GM06990 (cell line): ENCODE measurements at regions not wholly inside any gene's neighbourhood (a gene's known extent, or its start where the extent isn't known, plus 50 kb on each side); places are given as distances from the start of the nearest gene placed in this dataset.

ENCODE experiments used
- DNase-seq: peaks from one replicate; pipeline ENCODE4 v3.0.0-alpha.2; 2011; ENCODE audit not compliant: insufficient read length; ENCODE audit errors: extremely low read depth
- H3K27me3 ChIP-seq: replicated peaks from 2 replicates; pipeline ENCODE4 v1.6.0; 2011; ENCODE audit warnings: low read length; ENCODE audit not compliant: control insufficient read depth, insufficient read depth
- H3K36me3 ChIP-seq: 2 replicates; pipeline ENCODE4 v1.5.1; 2011; ENCODE audit warnings: low read length; ENCODE audit not compliant: control insufficient read depth, insufficient read depth
- H3K4me3 ChIP-seq: replicated peaks from 2 replicates; pipeline ENCODE4 v1.5.1; 2011; ENCODE audit warnings: low read depth, mild to moderate bottlenecking, control low read depth, low read length
- TF ChIP-seq, protein P1 (sequence below): IDR thresholded peaks from 2 replicates; pipeline ENCODE4 v1.5.1; 2011; ENCODE audit warnings: low read length, control low read depth, mild to moderate bottlenecking, inconsistent platforms; ENCODE audit not compliant: insufficient read depth, poor library complexity, severe bottlenecking

- TF ChIP-seq, protein P1, sequence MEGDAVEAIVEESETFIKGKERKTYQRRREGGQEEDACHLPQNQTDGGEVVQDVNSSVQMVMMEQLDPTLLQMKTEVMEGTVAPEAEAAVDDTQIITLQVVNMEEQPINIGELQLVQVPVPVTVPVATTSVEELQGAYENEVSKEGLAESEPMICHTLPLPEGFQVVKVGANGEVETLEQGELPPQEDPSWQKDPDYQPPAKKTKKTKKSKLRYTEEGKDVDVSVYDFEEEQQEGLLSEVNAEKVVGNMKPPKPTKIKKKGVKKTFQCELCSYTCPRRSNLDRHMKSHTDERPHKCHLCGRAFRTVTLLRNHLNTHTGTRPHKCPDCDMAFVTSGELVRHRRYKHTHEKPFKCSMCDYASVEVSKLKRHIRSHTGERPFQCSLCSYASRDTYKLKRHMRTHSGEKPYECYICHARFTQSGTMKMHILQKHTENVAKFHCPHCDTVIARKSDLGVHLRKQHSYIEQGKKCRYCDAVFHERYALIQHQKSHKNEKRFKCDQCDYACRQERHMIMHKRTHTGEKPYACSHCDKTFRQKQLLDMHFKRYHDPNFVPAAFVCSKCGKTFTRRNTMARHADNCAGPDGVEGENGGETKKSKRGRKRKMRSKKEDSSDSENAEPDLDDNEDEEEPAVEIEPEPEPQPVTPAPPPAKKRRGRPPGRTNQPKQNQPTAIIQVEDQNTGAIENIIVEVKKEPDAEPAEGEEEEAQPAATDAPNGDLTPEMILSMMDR = no peak
- Histone ChIP-seq H3K27me3 (no peaks in the 10 kb centered on the region), H3K36me3 (no peaks in the 10 kb centered on the region), H3K4me3 (no peak overlapping the region)
- no peak for DNase-seq
Measured at GRCh38 chr3:152978152-152978551, 143.2 kb downstream of the P2RY1 start.

- DNase-seq = no peak
- Histone ChIP-seq H3K4me3 (no peak overlapping the region), H3K27me3 (no peaks in the 10 kb centered on the region), H3K36me3 (no peaks in the 10 kb centered on the region)
- TF ChIP-seq, protein P1 = no peak
Measured at GRCh38 chr3:152997526-152997925, 162.6 kb downstream of the P2RY1 start.

DNA sequence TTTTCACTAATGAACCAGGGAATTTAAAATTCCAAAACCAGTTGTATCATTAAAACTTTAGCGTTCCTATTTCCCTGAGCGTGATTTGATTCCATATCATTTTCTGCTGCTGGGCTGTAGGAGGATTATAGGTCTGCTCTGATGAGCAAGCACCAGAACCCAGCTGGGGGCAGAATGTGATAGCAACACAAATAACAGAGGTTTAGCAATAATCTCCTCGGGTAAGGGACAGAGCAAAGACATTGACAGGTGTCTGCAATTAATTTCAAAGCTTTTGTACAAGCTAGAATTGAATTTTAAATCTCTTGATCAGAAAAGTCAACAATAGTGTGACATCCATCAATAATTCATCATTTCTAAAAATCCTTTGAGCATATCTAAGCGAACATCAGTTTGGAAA lies 163.4 kb upstream of the RAP2B start:
- DNase-seq = no peak
- no peak overlapping the region for H3K4me3 ChIP-seq
- TF ChIP-seq, protein P1 = no peak
- no peaks in the 10 kb centered on the region for H3K36me3 ChIP-seq
- no peaks in the 10 kb centered on the region for H3K27me3 ChIP-seq

DNA sequence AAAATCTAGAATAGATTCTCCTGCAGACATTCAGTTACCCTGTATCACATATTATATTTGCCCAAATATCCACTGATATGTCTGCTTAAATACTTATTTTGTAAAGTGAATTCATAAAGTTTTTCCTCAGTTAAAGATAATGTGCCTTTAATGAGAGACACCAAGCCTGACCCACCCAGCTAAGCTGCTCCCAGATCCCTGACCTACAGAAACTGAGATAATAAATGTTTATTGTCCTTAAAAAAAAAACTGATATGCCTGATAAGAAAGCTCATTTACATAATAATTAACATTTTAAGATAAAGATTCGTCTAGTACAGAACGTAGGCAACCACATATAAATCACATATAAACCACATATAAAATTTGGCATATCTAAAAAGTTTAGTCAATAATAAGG lies 161.7 kb upstream of the RAP2B start:
- no peak for DNase-seq
- Histone ChIP-seq H3K4me3 (no peak overlapping the region), H3K36me3 (no peaks in the 10 kb centered on the region), H3K27me3 (no peaks in the 10 kb centered on the region)
- TF ChIP-seq, protein P1 = no peak

DNA sequence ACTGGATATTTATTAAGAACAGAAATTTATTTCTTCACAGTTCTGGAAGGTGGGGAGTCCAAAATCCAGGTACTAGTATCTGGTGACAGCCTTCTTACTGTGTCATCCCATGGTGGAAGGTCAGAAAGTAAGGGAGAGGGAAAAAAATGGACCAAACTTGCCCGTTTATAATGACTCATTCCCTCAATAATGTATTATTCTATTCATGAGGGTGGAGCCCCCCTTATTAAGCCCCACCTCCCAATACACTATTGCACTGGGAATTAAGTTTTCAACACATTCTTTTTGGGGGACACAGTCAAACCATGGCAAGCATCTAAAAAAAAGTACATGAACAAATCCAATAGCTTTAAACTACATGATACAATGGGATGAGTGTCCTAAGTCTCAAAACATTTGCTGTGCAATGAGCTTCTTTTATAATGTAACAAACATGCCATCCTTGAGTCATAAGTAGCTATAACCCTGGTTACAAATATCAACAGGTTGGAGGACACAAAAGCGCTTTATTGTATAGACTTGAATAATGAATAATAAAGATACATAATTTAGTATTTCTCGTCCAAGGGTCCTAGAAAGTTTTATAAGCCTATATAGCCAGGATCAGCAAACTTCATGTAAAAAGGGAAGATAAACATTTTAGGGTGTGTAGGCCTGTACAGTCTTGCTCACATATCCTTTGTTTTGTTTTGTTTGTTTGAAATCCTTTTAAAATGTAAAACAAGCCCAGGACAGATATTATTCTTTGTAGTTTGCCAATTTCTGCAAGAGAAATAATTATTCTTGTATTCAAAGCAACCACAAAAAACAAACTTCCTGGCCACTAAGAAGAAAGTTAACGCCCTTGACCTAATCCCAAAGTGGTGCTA lies 160.6 kb upstream of the RAP2B start:
- TF ChIP-seq, protein P1 = no peak
- Histone ChIP-seq H3K27me3 (no peaks in the 10 kb centered on the region), H3K4me3 (no peak overlapping the region), H3K36me3 (no peaks in the 10 kb centered on the region)
- DNase-seq = no peak

DNA sequence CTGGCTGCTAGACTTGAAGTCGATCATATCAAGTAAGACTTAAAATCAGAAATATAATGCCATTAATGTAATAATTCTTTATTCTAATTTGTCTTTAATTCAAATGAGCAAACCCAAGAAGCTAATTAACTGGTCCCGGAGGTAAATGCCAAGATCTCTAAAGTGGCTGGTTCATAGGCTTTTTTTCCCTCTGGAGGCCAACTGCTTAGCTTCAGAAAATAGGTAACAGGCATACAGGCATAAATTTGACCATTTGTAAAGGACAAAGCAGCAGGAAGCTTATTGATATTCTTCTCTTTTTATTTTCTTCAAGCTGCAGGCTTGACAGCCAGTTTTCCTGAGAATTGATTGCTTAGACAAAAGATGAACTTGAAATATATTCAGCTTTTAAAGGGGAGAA lies 158.6 kb upstream of the RAP2B start:
- TF ChIP-seq, protein P1 = no peak

More for the DNA sequence above, 158.6 kb upstream of the RAP2B start:
- no peak for DNase-seq
- Histone ChIP-seq H3K27me3 (no peaks in the 10 kb centered on the region), H3K36me3 (no peaks in the 10 kb centered on the region), H3K4me3 (no peak overlapping the region)
